NCI-H146 treated with DMSO at 0.1 percent for 48 hours (cell line): ENCODE measurements at regions not wholly inside any gene's neighbourhood (a gene's known extent, or its start where the extent isn't known, plus 50 kb on each side); places are given as distances from the start of the nearest gene placed in this dataset.

Source experiments
- DNase-seq: peaks from one replicate; lab custom pipeline; 2025; ENCODE audit not compliant: unreplicated experiment; lab: John Stamatoyannopoulos, UW

DNA sequence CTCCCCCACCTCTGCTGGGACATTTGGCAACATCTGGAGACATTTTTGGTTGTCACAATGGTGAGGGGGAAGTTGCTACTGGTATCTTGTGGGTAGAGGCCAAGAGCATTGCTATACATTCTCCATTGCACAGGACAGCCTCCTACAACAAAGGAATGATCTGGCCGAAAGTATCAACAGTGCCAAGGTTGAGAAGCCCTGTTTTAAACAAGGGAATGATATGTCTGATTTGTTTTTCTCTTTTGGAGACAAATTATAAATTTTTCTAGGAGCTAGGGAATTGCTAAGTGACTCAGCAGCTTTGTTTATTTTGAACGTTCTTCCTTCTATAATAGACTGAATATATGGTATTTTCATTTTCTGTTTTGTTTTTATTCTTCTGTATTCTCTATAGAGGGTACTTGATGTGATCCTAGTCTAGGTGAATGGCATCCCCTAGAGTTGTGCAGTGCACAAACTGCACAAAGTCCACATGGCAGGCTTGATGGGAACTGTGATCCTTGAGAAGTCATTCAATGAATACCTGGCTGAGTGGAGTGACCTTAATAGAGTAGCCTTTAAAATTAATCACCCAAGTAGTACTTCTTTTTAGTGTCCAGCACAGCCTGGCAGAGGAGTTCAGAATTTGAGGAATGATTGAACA, 288.6 kb upstream of the USP24 start:
- DNase-seq, result no peak

DNA sequence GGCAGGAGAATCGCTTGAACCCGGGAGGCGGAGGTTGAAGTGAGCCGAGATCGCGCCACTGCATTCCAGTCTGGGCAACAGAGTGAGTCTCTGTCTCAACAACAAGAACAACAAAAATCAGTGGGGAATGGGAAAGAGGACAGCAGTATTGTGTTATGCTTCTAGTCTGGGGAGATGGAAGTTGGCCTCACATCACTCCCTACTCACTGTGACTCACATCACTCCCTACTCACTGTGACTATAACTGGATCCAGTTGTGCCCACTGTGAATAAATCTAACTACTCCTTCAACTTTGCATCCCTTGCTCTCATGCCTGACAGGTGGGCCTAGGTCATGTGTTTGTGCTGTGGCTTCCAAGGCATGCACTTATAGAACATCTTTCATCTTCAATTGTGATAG, 285.4 kb upstream of the USP24 start:
- no peak for DNase-seq

DNA sequence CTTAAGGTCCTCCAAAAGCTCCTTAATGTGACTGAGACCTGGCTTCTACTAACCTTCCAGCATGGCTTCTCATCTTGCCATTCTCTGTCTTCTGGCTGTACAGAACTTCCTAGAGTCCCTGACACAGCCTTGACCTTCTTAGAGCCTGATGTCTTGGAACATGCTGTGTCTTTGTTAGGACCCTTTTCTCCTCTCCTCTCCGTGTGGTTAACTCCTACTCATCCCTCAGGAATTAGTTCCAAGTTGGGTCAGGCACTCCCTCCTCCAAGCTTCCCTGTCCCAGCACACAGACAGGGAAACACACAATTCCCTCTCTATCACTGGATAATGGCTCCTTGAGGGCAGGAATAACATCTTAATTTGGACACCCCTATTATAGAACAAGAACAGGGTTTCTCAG, 275.4 kb upstream of the USP24 start:
- DNase-seq, result no peak

DNA sequence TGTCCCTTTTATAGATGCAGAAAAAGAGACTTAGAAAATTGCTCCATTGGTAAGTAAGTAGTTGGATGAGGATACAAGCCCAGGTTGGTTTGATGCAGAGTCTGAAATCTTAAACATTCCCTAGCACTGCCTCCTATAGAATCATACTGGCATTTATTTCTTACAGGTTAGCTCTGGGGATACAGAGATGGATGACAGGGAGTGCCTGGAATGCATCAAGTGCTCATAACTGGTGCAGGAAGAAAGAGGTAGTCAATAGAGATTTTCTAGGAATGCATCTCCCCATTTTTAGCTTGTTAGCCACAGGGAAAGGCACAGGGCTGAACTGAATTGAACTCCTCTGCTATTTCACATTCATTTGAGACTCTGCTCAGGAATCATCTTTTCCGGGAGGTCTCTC, 269.0 kb upstream of the USP24 start:
- DNase-seq, result no peak

DNA sequence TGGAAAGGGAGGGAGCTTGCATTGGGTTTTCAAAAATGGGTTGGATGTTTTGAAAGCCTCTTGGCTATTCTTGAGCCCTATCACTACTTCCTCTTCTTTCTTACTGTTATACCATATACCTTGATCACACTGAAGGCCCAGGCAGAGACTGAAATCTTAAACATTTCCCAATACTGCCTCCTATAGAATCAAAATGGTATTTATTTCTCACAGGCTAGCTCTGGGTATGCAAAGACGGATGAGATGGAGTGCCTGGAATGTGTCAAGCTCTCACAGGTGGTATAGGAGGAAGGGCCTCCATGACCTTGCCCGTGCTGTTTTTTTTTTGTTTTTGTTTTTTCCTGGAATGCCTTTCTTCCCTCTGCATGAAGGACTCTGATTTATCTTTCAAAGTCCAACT, 268.4 kb upstream of the USP24 start:
- DNase-seq, result no peak

DNA sequence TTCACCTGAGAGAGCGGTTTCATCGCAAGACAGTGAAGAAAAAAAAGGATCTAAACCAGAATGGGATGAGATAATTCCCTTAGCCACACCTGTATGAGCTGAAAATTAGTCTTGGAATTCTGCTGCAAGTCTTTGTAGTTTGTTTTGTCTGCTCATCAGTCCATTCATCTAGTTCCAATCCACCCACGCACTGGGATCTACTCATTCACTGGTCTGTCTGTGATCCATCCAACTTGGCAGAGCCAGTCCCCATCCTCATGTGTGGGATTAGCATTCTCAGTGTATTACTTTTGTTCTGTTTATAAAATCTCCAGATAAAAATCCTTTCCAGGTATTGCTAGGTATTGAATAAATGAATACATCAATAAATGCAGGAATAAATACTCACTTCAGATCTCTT, 266.5 kb upstream of the USP24 start:
- DNase-seq, result no peak

DNA sequence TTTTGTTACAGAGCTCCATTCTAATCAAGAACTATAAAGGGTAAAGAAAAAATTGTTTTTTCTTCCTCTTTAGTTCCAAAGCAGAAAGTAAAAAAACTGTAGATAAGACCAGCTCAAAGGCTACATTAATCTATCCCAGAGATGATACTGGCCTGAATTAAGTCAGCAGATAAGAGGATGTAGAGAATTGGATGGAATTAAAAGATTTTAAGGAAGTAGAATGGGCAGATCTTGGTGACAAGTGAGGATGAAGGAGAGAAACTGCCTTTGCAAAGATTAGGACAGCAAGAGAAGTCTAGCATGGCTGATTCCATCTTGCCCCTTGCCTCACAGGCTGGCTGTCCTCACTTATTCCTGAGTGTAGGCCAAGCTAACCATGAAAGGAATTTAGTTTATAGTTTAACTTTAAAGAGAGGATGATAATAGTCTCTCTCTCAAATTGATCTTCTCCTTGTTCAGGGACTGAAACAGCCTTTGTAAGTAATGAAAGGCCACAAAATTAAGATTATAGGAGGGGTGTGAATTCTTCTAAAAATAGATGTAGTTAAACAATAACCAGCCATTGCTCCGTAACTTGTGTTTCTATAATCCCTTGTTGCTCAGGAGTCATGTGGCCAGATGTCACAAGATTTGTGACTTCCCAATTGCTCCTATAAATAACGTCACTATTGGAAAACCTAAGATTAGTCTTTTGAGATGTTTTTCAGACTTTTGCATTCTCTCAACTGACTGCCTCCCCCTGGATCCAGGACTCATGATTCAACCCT, 265.0 kb upstream of the USP24 start:
- DNase-seq, result no peak

DNA sequence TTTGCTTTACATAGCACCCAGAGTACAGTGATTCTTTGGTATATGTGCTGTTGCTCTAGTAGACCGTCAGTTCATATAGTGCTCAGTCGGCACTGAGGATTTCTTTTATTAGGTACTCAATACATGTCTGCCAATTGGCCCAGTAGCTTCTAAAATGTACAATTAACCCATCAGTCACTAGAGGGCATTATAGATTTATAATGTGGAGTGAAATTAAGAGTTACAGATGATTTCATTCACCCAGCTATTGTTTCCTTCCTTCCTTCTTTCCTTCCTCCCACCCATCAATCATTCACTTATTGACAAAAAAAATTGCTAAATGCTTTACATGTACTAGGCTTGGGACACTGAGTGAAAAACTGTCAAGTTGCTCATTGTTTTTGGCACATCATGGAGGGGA, 263.6 kb upstream of the USP24 start:
- DNase-seq, result no peak

DNA sequence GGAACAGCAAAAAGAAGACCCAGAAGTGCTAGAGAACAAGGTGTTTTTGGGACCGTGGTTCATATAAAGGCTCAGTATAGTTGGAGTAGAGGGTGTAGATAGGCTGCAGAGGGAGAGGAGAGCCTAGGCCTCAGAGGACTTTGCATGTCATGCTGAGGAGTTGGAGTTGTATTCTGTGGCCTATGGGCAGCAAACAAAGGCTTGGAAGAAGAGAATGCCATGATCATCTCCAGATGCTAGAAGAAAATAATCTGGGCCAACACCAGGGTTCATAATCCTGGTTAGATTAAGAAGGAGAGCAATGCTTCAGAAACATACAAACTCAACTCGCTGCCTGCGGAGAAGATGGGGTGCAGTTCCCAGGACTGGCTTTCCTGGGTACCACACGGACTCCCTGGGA, 262.8 kb upstream of the USP24 start:
- DNase-seq, result no peak

DNA sequence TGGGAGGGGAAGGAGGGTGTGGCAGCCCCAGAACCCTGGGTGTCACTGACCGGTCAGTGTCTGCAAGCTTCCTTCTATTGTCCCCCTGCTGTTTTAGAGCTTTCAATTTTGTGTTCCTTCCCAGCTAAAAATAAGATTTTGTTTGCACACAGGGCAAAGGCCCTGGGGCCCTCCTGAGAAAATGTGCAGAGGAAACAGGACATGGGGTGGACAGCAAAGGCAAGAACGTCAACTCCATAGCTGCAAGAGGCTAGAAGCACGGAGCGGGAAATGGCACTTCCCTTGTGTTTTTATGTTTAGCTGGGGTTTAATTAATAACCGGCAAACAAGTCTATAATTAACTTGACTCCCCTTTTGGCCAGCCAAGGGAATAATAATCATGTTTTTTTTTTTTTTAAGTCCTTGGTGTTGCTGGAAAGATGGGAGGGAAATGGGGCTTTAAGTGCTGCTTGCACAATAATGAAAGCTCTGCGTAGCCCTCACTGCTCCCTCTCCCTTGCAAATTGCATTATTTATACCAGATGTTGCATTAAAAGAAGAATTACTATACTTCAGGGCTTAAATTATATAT, 261.4 kb upstream of the USP24 start:
- DNase-seq, result no peak

DNA sequence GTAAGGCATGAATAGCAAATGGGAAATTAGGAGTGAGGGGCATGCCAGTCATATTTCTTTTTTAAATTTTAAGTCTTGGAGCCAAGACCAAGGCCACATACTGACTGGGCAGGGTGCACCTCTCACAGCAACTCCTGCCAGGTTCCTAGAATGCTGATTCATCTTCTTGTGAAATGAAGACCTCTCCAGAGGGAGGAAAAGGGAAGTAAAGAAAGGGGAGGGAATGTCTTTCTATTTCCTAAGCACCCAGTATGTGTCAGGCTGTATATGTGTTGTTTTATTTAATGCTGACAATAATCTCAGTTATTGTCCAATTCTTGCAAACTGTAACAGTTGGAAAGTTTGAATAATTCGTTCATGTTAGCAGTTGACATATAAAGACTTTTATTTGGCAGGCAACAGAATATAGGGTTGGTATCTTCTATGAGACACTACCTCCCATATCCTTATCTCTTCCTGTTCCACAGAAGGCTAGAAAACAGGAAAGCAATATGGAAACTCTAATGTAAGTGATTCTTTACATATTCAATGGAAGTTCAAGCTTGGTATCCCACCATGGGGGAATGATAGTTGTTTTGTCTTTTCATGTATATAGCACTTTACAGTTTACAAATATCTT, 259.1 kb upstream of the USP24 start:
- DNase-seq, result no peak

DNA sequence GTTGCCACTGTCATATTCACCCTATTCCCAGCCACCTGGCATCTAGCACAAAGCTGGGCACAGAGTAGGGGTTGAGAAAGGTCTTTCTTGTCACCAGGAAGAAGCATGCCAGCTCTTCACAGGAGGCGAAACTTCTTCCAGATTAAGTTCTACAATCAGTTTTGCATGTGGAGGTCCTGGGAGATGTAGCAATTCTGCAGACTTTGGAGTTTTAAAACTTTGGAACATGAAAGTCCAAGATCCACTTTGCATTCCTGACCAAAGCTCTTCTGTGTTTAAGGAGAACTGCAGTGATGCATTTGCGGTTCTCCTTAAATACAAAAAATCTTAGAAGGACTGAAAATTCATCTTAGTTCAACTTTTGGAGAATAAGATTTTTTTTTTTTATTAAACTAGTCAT, 258.5 kb upstream of the USP24 start:
- no peak for DNase-seq

DNA sequence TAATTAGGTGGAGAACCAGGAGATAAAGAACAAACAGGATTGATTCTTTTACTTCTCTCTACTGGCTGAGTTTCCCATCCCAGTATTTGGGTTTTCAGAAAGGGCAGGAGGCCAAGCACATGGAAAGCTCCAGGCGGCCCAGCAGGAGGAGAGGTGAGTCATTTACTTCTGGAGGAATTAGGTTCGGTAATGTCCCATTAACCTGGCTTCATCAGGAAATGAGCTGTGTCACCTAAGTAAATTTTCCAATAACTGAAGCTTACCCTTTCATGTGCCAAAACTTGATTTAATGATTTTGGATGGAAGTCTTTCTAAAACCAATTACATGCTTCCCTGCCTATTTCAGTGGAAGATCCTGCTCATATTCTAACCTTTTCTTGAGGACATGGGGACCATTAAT, 257.6 kb upstream of the USP24 start:
- DNase-seq, result no peak

DNA sequence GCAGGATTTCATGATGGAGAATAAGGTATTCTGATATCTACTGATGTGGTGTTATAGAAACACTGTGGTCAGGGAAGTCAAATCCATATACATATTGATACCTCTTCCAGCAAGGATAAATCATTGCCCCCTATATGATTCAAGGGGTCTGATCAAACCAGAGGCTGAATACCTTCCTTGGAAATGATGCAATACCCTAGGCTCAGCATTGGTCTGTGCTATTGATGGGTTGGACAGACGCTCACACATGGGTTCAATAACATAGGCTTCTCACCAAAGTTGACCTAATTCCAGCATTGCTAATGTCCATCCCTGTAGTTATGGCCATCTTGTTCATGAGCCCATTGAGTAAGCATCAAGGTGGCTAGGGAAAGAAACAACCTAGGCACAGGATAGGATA, 257.0 kb upstream of the USP24 start:
- DNase-seq, result no peak

DNA sequence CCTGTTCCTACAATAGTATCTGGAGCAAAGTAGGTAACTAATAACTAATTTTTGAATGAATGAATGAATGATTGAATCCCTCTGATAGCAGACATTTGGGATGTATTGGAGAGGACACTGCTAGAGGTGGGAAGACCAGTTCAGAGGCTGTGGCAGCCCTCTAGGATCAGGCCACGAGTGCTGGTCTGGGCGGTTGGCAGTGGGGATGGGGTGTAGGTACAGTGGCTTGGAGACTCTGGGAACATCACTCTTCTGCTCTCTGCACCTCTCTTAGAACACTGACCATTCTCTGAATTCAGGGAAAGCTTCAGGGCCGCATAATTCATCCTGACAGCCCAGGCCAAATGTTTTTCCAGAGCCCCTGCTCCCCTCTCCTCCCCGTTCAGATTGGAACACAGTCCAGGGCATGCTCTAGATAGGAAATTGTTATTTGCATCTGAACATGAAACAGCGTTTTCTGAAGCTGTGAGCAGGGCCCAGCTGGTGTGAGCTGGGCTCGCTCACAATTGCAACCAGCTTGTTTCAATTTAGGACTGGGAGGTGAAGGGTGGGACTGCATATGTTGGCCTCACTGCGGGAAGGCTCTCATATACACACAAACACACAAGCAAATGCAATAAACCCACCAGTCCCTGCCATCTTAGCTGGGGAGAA, 253.1 kb upstream of the USP24 start:
- DNase-seq, result no peak

DNA sequence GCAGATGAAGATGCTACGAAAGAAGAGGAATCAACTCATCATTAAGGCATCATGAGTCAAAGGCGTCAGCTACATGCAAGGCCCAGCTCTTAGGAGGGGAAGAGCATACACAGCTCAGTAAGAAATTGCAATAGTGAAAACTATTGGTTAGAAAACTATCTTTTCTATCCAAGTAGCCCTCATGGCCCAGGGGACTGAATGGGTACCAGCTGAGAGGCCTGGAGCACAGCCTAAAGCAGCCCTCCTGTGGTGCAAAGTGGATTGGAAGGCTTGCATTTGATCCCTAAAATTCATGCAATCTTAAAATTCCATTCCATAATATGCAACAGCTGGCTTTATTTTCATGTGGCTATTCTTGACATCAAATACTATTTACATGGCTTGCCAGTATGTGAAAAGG, 251.8 kb upstream of the USP24 start:
- DNase-seq, result no peak

DNA sequence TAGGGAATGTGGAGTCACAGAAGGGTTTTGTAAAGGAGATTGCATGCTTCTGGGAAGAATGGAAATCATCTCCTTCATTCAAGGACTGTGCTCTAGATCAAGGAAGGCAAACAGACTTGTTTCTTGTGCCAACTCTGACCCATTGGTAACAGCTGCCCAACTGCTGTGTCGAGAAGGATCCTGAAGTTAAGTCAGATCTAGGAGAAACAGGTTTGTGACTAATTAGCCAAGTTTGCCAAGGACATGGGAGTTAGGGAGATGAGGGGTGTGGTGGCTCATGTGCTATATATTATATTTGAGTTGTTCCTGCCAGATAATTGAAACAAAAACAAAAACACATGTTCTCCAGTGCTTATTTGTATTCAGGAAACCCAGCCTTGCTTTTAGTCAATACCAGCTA, 251.2 kb upstream of the USP24 start:
- no peak for DNase-seq

DNA sequence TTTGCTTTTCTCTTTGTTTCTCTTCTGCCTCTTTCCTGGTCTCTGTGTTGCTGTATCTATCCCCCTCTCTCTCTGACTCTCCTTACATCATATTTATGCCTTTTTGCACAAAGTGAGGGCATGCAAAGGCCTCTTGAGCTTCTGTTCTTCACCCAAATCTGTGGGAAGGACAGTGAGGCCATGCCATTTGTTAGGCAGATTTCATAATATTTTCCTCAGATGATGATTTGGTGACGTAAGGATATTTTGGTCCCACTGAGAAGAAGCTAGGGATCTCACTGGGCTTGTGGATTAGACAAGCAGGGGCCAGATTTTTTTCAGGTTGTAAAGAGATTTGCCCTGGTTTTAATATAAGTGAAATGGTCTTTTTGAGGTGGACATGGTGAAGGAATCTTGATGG, 249.4 kb upstream of the USP24 start:
- DNase-seq, result no peak

DNA sequence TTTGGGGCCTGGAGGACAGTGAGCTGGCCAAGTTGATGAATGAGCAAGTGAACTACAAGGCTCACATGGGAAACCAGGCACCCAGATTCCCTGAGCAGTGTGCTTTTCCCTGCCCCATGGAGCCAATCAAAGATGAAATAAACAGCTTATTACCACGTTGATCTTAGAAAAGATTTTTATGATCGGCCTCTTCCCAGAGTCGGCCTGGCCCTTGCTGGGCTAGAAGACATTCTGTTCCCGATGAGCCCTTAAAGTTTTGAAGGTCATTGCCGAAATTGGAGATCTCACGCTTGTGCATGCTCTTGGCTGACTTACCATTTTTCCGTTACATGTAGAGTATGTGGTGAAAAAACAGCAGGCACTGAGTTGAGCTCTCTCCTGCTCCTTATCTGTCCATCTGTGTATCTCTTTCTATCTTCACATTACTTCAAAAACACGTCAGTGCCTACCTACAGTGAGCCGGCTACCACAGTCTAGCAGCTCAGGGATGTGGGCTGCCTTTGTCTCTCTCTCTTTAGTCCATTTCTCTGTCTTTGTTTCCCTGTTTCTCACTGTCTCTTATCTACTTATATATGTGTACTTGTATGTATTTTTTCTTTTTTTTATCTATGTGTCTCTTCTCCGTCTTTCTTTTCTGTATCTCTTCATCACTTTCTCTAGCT, 248.8 kb upstream of the USP24 start:
- no peak for DNase-seq

DNA sequence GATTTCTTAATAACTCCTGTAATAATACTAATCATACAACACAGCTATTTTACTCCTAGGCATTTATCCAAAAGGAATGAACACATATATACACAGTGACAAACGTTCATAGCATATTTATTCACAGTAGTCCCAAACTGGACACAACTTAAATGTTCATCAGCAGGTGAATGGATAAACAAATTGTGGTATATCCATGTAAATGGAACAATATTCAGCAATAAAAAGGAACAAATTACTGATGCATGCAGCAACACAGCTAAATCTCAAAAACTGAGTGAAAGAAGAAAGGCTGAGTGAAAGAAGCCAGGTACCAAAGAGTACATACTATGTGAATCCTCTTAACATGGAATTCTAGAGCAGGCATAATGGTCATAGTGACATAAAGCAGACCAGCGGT, 242.7 kb upstream of the USP24 start:
- no peak for DNase-seq

DNA sequence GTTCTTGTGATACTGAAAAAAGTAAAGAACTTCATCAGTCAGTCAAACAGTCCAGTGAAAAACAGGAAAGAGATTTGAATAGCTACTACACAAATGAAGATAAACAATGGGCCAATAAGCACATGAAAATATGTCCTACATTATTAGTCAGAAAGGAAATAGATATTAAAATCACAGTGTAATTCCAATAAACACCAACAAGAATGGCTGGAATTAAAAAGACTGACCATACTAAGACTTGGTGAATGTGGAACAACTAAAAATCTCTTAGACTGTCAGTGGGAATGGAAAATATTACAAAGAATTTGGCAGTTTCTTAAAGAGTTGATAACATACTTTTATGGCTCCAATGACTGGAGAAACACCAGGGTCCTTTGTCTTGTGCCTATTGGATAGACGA, 241.8 kb upstream of the USP24 start:
- DNase-seq, result no peak
